Vagina (tissue), 2 donors: ENCODE measurements at regions not wholly inside any gene's neighbourhood (a gene's known extent, or its start where the extent isn't known, plus 50 kb on each side); places are given as distances from the start of the nearest gene placed in this dataset.

Experiments used
- DNase-seq, 2 donors: peaks; one replicate each; pipeline ENCODE4 v3.0.0-alpha.2; 2017; ENCODE audit errors: extremely low spot score in 2 of 2
- H3K27ac ChIP-seq: fragments of 200-600 bp; sonication (generic); one replicate; pipeline ENCODE4 v1.5.1; 2019
- H3K27me3 ChIP-seq: fragments of 200-600 bp; sonication (generic); one replicate; pipeline ENCODE4 v1.5.1; 2019
- H3K36me3 ChIP-seq, 2 donors: fragments of 200-600 bp; sonication (generic); one replicate each; pipeline ENCODE4 v1.5.1; 2017 to 2019
- H3K4me1 ChIP-seq: fragments of 200-600 bp; sonication (generic); one replicate; pipeline ENCODE4 v1.5.1; 2019
- H3K4me3 ChIP-seq, 2 donors: fragments of 200-600 bp; sonication (generic); 1 replicate in 1 of 2; 2 replicates in 1 of 2; pipeline ENCODE4 v1.5.1; 2016 to 2019
- H3K9me3 ChIP-seq: fragments of 200-600 bp; sonication (generic); one replicate; pipeline ENCODE4 v1.5.1; 2019
- POLR2A ChIP-seq, 2 donors: fragments of 450-650 bp; IDR thresholded peaks; one replicate each; pipeline ENCODE4 v1.6.1; 2017; ENCODE audit warnings: antibody characterized with exemption in 2 of 2, mild to moderate bottlenecking in 2 of 2, moderate library complexity in 2 of 2
- POLR2AphosphoS5 ChIP-seq, 2 donors: sonication (generic); formaldehyde crosslinking; IDR thresholded peaks; one replicate each; pipeline ENCODE4 v1.9.0; 2017; ENCODE audit warnings: antibody characterized with exemption in 2 of 2, mild to moderate bottlenecking in 2 of 2, low read depth in 1 of 2; ENCODE audit not compliant: insufficient read depth in 1 of 2
- intact Hi-C: fragments of 100-400 bp; cut with DNase I; formaldehyde crosslinking; loops from one replicate; pipeline ENCODE4 v1.15.1; 2023
- TF ChIP-seq, protein P1 (sequence below), 3 experiments: fragments of 450-650 bp in 2 of 3; fragments of 200-600 bp in 1 of 3; sonication (generic) in 1 of 3; IDR thresholded peaks; one replicate each; pipeline ENCODE4 v1.5.1; 2017 to 2019; ENCODE audit warnings: antibody characterized with exemption in 3 of 3, mild to moderate bottlenecking in 2 of 3, moderate library complexity in 2 of 3

DNA sequence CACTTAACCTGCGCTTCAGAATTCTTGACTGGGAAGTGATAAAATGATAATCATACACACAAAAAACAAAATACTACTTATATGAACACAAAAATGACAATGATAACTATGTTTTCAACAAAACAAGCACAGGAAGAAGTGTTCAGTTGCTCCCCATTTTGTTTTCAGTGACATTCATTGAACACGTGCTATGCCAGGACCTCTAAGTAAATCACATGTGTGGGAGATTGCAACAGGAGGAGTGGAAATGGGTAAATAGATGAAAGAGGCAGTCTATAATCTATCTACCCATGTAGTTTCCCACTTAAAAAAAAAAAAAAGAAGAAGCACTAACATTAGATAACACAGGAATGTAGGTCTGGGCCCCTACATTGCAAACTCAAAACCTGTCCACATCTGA, 183.5 kb upstream of the HNRNPA3 start:
- no peak for TF ChIP-seq POLR2AphosphoS5 (IDR thresholded peaks at IDR 0.05; ENCODE audit: insufficient read depth in 1 of 2, low read depth in 1 of 2)
- TF ChIP-seq POLR2A (IDR thresholded peaks at IDR 0.05), result no peak
- TF ChIP-seq, protein P1, sequence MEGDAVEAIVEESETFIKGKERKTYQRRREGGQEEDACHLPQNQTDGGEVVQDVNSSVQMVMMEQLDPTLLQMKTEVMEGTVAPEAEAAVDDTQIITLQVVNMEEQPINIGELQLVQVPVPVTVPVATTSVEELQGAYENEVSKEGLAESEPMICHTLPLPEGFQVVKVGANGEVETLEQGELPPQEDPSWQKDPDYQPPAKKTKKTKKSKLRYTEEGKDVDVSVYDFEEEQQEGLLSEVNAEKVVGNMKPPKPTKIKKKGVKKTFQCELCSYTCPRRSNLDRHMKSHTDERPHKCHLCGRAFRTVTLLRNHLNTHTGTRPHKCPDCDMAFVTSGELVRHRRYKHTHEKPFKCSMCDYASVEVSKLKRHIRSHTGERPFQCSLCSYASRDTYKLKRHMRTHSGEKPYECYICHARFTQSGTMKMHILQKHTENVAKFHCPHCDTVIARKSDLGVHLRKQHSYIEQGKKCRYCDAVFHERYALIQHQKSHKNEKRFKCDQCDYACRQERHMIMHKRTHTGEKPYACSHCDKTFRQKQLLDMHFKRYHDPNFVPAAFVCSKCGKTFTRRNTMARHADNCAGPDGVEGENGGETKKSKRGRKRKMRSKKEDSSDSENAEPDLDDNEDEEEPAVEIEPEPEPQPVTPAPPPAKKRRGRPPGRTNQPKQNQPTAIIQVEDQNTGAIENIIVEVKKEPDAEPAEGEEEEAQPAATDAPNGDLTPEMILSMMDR (IDR thresholded peaks at IDR 0.05), result no peak
- no peaks in the 10 kb centered on the region for H3K27me3 ChIP-seq
- intact Hi-C loops, result no loop called here
- no peak for DNase-seq
- H3K27ac ChIP-seq, result no peak overlapping the region
- H3K4me3 ChIP-seq, result no peak overlapping the region
- no peaks in the 10 kb centered on the region for H3K4me1 ChIP-seq
- H3K36me3 ChIP-seq, result no peaks in the 10 kb centered on the region
- H3K9me3 ChIP-seq, result no peaks in the 10 kb centered on the region

DNA sequence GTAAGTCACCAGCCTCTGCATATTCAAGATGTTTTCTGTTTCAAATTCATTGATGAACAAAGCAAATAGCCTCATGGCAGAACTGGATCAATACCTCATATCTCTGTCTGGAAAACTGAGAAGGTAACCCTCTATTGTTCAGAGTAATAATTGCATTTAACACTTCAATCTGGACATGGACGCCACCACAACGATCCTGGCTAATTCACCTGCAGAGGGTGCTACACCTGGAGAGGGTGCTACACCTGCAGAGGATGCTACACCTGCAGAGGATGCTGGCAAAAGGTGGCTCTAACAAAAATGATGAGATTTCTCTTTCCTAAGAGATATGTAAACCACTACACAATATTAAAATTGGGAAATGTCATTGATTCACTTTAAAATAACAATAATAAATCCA, 183.1 kb upstream of the HNRNPA3 start:
- H3K9me3 ChIP-seq, result no peaks in the 10 kb centered on the region
- H3K27me3 ChIP-seq, result no peaks in the 10 kb centered on the region
- TF ChIP-seq POLR2A (IDR thresholded peaks at IDR 0.05) (no peak), POLR2AphosphoS5 (IDR thresholded peaks at IDR 0.05; ENCODE audit: insufficient read depth in 1 of 2, low read depth in 1 of 2) (no peak)
- TF ChIP-seq, protein P1 (IDR thresholded peaks at IDR 0.05), result no peak
- no peaks in the 10 kb centered on the region for H3K36me3 ChIP-seq
- H3K4me3 ChIP-seq, result no peak overlapping the region
- intact Hi-C loops, result no loop called here
- no peak for DNase-seq
- no peaks in the 10 kb centered on the region for H3K4me1 ChIP-seq
- H3K27ac ChIP-seq, result no peak overlapping the region

DNA sequence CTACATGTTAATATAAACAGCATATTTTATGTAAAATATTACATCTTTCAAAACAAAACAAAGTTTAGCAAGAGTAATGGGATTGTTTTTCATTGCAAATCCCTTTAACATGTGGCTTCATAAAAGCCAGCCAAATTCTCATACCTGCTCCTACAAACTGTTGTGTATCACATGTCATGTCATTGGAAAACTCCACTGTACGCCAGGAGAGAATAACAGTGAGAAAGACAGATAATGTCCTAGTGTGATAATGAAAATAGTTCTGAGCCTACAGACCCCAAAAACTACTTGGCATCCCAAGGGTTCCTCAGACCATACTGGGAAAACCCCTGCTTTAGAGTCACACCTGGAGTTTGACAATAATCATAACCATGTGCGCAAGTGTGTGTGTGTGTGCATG, 182.7 kb upstream of the HNRNPA3 start:
- no peaks in the 10 kb centered on the region for H3K9me3 ChIP-seq
- H3K27ac ChIP-seq, result no peak overlapping the region
- TF ChIP-seq, protein P1 (IDR thresholded peaks at IDR 0.05), result no peak
- no peak for TF ChIP-seq POLR2A (IDR thresholded peaks at IDR 0.05)
- no peaks in the 10 kb centered on the region for H3K4me1 ChIP-seq
- DNase-seq, result no peak
- intact Hi-C loops, result no loop called here
- no peak overlapping the region for H3K4me3 ChIP-seq
- no peaks in the 10 kb centered on the region for H3K27me3 ChIP-seq
- no peaks in the 10 kb centered on the region for H3K36me3 ChIP-seq

DNA sequence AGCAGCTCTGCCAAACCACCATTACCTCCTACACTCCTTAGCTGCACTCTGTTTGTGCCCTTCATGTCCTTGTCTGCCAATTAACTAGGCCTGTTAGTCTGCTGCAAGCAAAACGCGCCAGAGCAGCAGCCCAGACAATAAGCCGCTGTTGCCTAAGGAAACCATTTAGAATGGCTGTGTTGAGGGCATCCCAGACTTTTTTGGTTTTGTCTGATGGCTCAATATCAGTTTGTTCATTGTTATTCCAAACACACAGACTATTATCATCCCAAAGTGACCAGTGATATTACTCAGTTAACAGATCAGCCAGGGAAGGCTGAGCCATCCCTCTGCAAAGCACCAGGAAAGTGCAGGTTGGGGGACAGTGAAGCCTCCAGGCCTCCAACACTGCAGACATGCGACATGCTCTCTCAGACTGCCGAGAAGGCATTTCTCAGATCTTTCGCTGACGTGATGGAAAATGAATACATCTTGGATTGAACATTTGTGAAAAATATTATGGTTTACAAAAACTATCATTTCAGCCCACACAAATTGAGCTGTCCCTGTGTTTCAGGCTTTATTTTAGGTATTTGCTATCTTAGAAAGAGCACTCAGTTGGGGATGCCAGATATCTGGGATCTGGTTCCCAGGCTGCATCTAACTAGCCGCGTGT, 182.0 kb upstream of the HNRNPA3 start:
- no peak overlapping the region for H3K4me3 ChIP-seq
- intact Hi-C loops, result no loop called here
- no peaks in the 10 kb centered on the region for H3K9me3 ChIP-seq
- H3K36me3 ChIP-seq, result no peaks in the 10 kb centered on the region
- H3K4me1 ChIP-seq, result no peaks in the 10 kb centered on the region
- TF ChIP-seq, protein P1 (IDR thresholded peaks at IDR 0.05), result no peak
- TF ChIP-seq POLR2AphosphoS5 (IDR thresholded peaks at IDR 0.05; ENCODE audit: insufficient read depth in 1 of 2, low read depth in 1 of 2) (no peak), POLR2A (IDR thresholded peaks at IDR 0.05) (no peak)
- DNase-seq, result no peak
- no peaks in the 10 kb centered on the region for H3K27me3 ChIP-seq
- no peak overlapping the region for H3K27ac ChIP-seq

DNA sequence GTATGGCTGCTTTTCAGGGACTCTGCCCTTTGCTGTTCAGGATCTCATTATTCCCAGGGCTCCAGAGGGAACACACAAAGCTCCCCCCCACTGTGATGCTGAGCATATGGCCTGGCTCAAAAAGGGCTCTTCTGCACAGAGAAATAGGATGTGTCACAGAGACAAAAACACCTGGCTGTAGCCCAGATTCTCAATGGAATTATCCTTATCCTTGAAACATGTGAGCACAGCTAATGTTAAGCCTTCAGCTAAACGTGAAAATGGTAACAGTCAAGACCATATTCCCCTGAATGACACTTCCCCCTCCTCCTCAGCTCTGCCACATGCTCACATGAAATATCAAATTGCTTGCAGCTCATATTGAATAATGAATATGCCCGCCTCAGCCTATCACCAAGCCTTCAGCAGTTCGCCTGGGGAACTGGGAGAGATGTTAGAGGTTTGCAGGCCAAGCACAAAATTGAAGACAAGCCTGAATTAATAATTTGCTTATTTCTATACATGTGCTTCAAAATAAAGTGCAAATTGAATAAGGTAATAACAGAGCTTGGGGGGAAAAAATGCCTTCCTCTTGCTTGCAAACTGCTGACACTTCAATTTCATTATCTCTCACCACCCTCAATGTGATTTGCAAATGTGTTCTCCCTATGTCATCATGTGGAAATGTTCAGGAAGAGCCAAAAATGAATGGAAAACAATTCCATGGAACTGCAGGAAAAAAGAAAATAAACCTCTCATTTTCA, 181.0 kb upstream of the HNRNPA3 start:
- no peaks in the 10 kb centered on the region for H3K9me3 ChIP-seq
- no peak for DNase-seq
- H3K36me3 ChIP-seq, result no peaks in the 10 kb centered on the region
- H3K27ac ChIP-seq, result no peak overlapping the region
- no peaks in the 10 kb centered on the region for H3K27me3 ChIP-seq
- no peak overlapping the region for H3K4me3 ChIP-seq
- TF ChIP-seq POLR2A (IDR thresholded peaks at IDR 0.05), result no peak
- no peak for TF ChIP-seq POLR2AphosphoS5 (IDR thresholded peaks at IDR 0.05; ENCODE audit: insufficient read depth in 1 of 2, low read depth in 1 of 2)
- TF ChIP-seq, protein P1 (IDR thresholded peaks at IDR 0.05), result no peak
- H3K4me1 ChIP-seq, result no peaks in the 10 kb centered on the region
- intact Hi-C loops, result no loop called here
